H9 (cell line): ENCODE measurements at regions not wholly inside any gene's neighbourhood (a gene's known extent, or its start where the extent isn't known, plus 50 kb on each side); places are given as distances from the start of the nearest gene placed in this dataset.

Experiments
- DNase-seq: peaks from one replicate; pipeline ENCODE4 v3.0.0-alpha.2; 2017
- H2AFZ ChIP-seq: one replicate; pipeline ENCODE4 v1.6.1; 2013; ENCODE audit warnings: mild to moderate bottlenecking, low read length, control low read depth, moderate library complexity
- H2AK5ac ChIP-seq: 2 replicates; pipeline ENCODE4 v1.6.1; 2013; ENCODE audit warnings: low read length, control low read depth, mixed read lengths; ENCODE audit not compliant: insufficient read length
- H2BK120ac ChIP-seq: one replicate; pipeline ENCODE4 v1.6.1; 2013; ENCODE audit warnings: low read depth, mild to moderate bottlenecking, low read length, control low read depth, inconsistent platforms; ENCODE audit not compliant: poor library complexity, severe bottlenecking
- H2BK12ac ChIP-seq: 2 replicates; pipeline ENCODE4 v1.6.1; 2013; ENCODE audit warnings: low read length, control low read depth, mixed read lengths, low read depth; ENCODE audit not compliant: insufficient read length
- H2BK15ac ChIP-seq: 2 replicates; pipeline ENCODE4 v1.6.1; 2013; ENCODE audit warnings: low read depth, low read length, control low read depth
- H2BK20ac ChIP-seq: one replicate; pipeline ENCODE4 v1.6.1; 2013; ENCODE audit warnings: low read depth, mild to moderate bottlenecking, low read length, control low read depth, inconsistent platforms; ENCODE audit not compliant: poor library complexity, severe bottlenecking
- H2BK5ac ChIP-seq: 2 replicates; pipeline ENCODE4 v1.6.1; 2013; ENCODE audit warnings: low read length, control low read depth, mixed read lengths; ENCODE audit not compliant: insufficient read length
- H3K14ac ChIP-seq: 2 replicates; pipeline ENCODE4 v1.6.1; 2013; ENCODE audit warnings: low read length, control low read depth; ENCODE audit not compliant: insufficient read depth
- H3K18ac ChIP-seq: 2 replicates; pipeline ENCODE4 v1.6.1; 2013; ENCODE audit warnings: low read depth, mild to moderate bottlenecking, mixed read lengths, low read length, control low read depth; ENCODE audit not compliant: insufficient read length
- H3K23ac ChIP-seq: 2 replicates; pipeline ENCODE4 v1.6.1; 2013; ENCODE audit warnings: low read length, control low read depth, mixed read lengths, low read depth; ENCODE audit not compliant: insufficient read length
- H3K23me2 ChIP-seq: 2 replicates; pipeline ENCODE4 v1.6.1; 2013; ENCODE audit warnings: low read depth, mild to moderate bottlenecking, mixed read lengths, low read length, control low read depth; ENCODE audit not compliant: insufficient read length, poor library complexity, severe bottlenecking
- H3K27ac ChIP-seq: 2 replicates; pipeline ENCODE4 v1.5.1; 2013; ENCODE audit warnings: low read length, control low read depth, mixed read lengths, low read depth; ENCODE audit not compliant: insufficient read length
- H3K27me3 ChIP-seq: 2 replicates; pipeline ENCODE4 v1.6.1; 2013; ENCODE audit warnings: low read length, control low read depth, inconsistent platforms; ENCODE audit not compliant: insufficient read depth
- H3K4ac ChIP-seq: 2 replicates; pipeline ENCODE4 v1.6.1; 2013; ENCODE audit warnings: low read depth, mild to moderate bottlenecking, control low read depth, inconsistent platforms, low read length, moderate library complexity
- H3K4me1 ChIP-seq: 2 replicates; pipeline ENCODE4 v1.6.1; 2013; ENCODE audit warnings: low read length, control low read depth, inconsistent platforms; ENCODE audit not compliant: insufficient read depth
- H3K4me2 ChIP-seq: 2 replicates; pipeline ENCODE4 v1.6.1; 2013; ENCODE audit warnings: low read length, control low read depth, mixed read lengths; ENCODE audit not compliant: insufficient read length, insufficient read depth
- H3K56ac ChIP-seq: 2 replicates; pipeline ENCODE4 v1.6.1; 2013; ENCODE audit warnings: low read depth, mild to moderate bottlenecking, mixed read lengths, low read length, control low read depth; ENCODE audit not compliant: insufficient read length
- H3K79me1 ChIP-seq: 2 replicates; pipeline ENCODE4 v1.6.1; 2013; ENCODE audit warnings: low read depth, mild to moderate bottlenecking, moderate library complexity, low read length, control low read depth, inconsistent platforms; ENCODE audit not compliant: insufficient read depth, poor library complexity, severe bottlenecking
- H3K79me2 ChIP-seq: 2 replicates; pipeline ENCODE4 v1.6.1; 2013; ENCODE audit warnings: low read length, control low read depth, inconsistent platforms; ENCODE audit not compliant: insufficient read depth
- H3K9ac ChIP-seq: 2 replicates; pipeline ENCODE4 v1.6.1; 2013; ENCODE audit warnings: low read length, control low read depth, mixed read lengths; ENCODE audit not compliant: insufficient read length; ENCODE audit errors: extremely low read depth
- H3K9me3 ChIP-seq: one replicate; pipeline ENCODE4 v1.6.1; 2013; ENCODE audit warnings: low read depth, low read length, inconsistent platforms; ENCODE audit not compliant: control insufficient read depth
- H3T11ph ChIP-seq: one replicate; pipeline ENCODE4 v1.6.1; 2013; ENCODE audit warnings: mild to moderate bottlenecking, low read length, control low read depth, inconsistent platforms
- H4K20me1 ChIP-seq: one replicate; pipeline ENCODE4 v1.6.1; 2013; ENCODE audit not compliant: control insufficient read depth, insufficient read length, insufficient read depth
- H4K5ac ChIP-seq: 2 replicates; pipeline ENCODE4 v1.6.1; 2013; ENCODE audit warnings: low read depth, mild to moderate bottlenecking, mixed read lengths, low read length, control low read depth; ENCODE audit not compliant: insufficient read length
- H4K8ac ChIP-seq: replicated peaks from 2 replicates; pipeline ENCODE4 v1.6.1; 2013; ENCODE audit warnings: low read length, control low read depth, mixed read lengths, low read depth; ENCODE audit not compliant: insufficient read length
- H4K91ac ChIP-seq: 2 replicates; pipeline ENCODE4 v1.6.1; 2013; ENCODE audit warnings: low read depth, mild to moderate bottlenecking, moderate library complexity, mixed read lengths, low read length, control low read depth; ENCODE audit not compliant: insufficient read length
- H3K27ac Mint-ChIP-seq, 3 experiments: 2 replicates in 2 of 3; 3 replicates in 1 of 3; pipeline ENCODE4 v1.8.0; 2020 to 2021; ENCODE audit warnings: mixed read lengths in 3 of 3, mild to moderate bottlenecking in 1 of 3, moderate library complexity in 1 of 3
- H3K27me3 Mint-ChIP-seq: 2 replicates; pipeline ENCODE4 v1.8.0; 2021; ENCODE audit warnings: low read depth, mild to moderate bottlenecking, moderate library complexity, mixed read lengths
- H3K36me3 Mint-ChIP-seq, 3 experiments: 2 replicates in 2 of 3; 3 replicates in 1 of 3; pipeline ENCODE4 v1.8.0; 2020 to 2021; ENCODE audit warnings: low read depth in 3 of 3, mixed read lengths in 3 of 3; ENCODE audit not compliant: insufficient read depth in 1 of 3
- H3K4me1 Mint-ChIP-seq, 2 experiments: 2 replicates each; pipeline ENCODE4 v1.8.0; 2020; ENCODE audit warnings: mixed read lengths in 2 of 2
- H3K4me3 Mint-ChIP-seq, 2 experiments: 2 replicates in 1 of 2; 3 replicates in 1 of 2; pipeline ENCODE4 v1.8.0; 2020 to 2021; ENCODE audit warnings: mild to moderate bottlenecking in 2 of 2, mixed read lengths in 2 of 2, moderate library complexity in 1 of 2
- H3K9me3 Mint-ChIP-seq, 2 experiments: 2 replicates in 1 of 2; 3 replicates in 1 of 2; pipeline ENCODE4 v1.8.0; 2020; ENCODE audit warnings: mild to moderate bottlenecking in 2 of 2, mixed read lengths in 2 of 2, moderate library complexity in 1 of 2
- CTCF ChIP-seq: fragments of 200-600 bp; sonication (generic); conservative IDR thresholded peaks from 3 replicates; pipeline ENCODE4 v1.8.0; 2021; ENCODE audit warnings: antibody characterized with exemption, mild to moderate bottlenecking
- WGBS: extraction: QIAGEN DNeasy Blood & Tissue Kit; methylation state at CpG from one replicate; pipeline ENCODE4 v1.1.7; 2013; ENCODE audit warnings: missing lambda C conversion rate, low lambda C conversion rate, mixed read lengths; ENCODE audit not compliant: insufficient read length; ENCODE audit errors: extremely low coverage; 5-methylcytosine and 5-hydroxymethylcytosine counted together

- Histone ChIP-seq H3T11ph (no peak overlapping the region), H3K4me2 (no peak overlapping the region), H3K56ac (no peak overlapping the region), H4K20me1 (no peaks in the 10 kb centered on the region), H2BK20ac (no peak overlapping the region), H2BK15ac (no peak overlapping the region), H4K91ac (no peak overlapping the region), H2BK5ac (no peak overlapping the region), H2AFZ (no peak overlapping the region), H3K18ac (no peak overlapping the region), H2AK5ac (no peak overlapping the region), H3K27ac (no peak overlapping the region), H3K9ac (no peak overlapping the region), H3K14ac (no peak overlapping the region), H3K79me2 (no peaks in the 10 kb centered on the region), H4K8ac (no peak overlapping the region), H2BK120ac (no peak overlapping the region), H3K4me1 (peaks cover 5% of the 10 kb centered on the region; the same call in 1 of the 2 replicates), H2BK12ac (no peak overlapping the region), H3K9me3 (no peaks in the 10 kb centered on the region), H3K79me1 (no peaks in the 10 kb centered on the region), H3K23ac (no peak overlapping the region), H3K23me2 (peaks cover 3% of the 10 kb centered on the region), H4K5ac (no peak overlapping the region), H3K27me3 (no peaks in the 10 kb centered on the region), H3K4ac (no peak overlapping the region)
- no peak for TF ChIP-seq CTCF
- no peak overlapping the region for H3K27ac Mint-ChIP-seq
- no CpG with 5 or more reads among the region's 4 CpGs for WGBS
- H3K9me3 Mint-ChIP-seq = peaks cover 5 to 7% of the 10 kb centered on the region in 2 experiments; a peak in 3 of 5 replicates
- DNase-seq = no peak
- H3K36me3 Mint-ChIP-seq = peaks cover 0 to 8% (median 7%) of the 10 kb centered on the region in 3 experiments; a peak in 5 of 7 replicates
- H3K4me3 Mint-ChIP-seq = no peak overlapping the region
- H3K4me1 Mint-ChIP-seq = peaks cover 27 to 31% of the 10 kb centered on the region in 2 experiments
- no peaks in the 10 kb centered on the region for H3K27me3 Mint-ChIP-seq
These were observed 152.8 kb upstream of the IER5L start for GRCh38 chr9:129330711-129331492.
